ENCODE measurements at regions not wholly inside any gene's neighbourhood (a gene's known extent, or its start where the extent isn't known, plus 50 kb on each side); places are given as distances from the start of the nearest gene placed in this dataset.
A peak's percentile ranks its signal among the peaks of the same experiment; 100 is the strongest.

GRCh38 chr3:3629911-3630310 is 169.3 kb upstream of the LRRN1 start:
- DNase-seq (ENCODE audit: low spot score) = no peak

DNA sequence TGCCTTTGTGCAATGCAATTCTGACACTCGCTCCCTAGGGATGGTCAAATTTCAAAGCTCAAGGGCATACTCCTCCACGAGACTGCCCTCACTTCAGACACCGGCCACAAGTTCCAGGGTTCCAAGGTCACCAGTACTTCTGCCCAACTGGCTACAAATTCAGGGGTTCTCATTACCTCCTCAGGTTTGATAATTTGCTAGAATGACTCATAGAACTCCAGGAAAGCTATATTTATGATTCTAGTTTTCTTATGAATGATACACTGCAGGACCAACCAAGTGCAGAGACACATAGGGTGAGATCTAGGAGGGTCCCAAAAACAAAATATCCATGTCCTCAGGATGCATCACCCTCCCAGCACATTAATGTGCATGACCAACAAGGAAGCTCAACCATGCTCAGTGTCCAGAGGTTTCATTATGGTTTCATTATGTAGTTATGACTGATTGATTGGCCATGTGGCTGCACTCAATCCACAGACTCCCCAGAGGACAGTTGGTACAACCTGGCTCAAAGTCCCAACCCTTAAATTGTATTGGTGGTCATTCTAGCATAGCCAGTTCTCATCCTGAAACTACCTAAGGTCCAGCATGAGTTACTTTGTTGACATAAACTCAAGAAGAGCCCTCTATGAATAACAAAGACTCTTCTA is 170.4 kb upstream of the LRRN1 start:
- DNase-seq (ENCODE audit: low spot score) = no peak

- DNase-seq (ENCODE audit: low spot score) = no peak
These were observed 172.1 kb upstream of the LRRN1 start for GRCh38 chr3:3627114-3627513.

DNA sequence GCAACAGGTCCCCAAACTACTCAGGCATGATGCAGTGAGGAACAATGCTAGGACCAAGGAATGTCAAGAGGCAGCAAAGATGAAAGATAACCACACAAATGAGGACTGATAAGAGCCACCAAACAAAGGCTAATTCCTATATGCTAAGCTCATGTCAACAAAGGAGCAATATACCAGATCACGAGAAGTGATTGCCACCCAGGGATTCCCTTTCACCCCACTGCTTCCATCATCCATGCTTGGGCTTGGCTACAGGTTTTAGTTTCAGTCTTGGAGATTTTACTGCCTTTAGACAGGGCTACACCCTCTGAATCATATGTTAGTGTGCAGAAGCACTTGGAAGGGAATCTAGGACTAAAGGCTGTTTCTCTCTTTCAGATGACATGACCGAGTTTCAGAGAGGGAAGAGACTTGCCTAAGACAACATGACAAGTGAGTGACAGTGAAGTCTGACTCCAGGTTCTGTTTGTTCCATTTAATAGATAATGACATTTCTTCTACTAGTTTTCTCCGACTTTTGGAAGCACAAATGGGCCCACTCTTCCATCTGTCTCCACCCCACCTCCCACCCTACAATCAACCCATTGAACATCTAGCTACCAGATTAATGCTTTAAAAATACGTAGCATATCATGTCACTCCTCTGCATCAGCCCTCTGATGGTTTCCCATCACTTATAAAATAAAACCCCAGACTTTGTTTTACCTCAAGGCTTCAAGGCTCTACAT is 173.5 kb upstream of the LRRN1 start:
- DNase-seq (ENCODE audit: low spot score) = no peak

- no peak for DNase-seq (ENCODE audit: low spot score)
These were observed 179.4 kb upstream of the LRRN1 start for GRCh38 chr3:3619815-3620214.

DNA sequence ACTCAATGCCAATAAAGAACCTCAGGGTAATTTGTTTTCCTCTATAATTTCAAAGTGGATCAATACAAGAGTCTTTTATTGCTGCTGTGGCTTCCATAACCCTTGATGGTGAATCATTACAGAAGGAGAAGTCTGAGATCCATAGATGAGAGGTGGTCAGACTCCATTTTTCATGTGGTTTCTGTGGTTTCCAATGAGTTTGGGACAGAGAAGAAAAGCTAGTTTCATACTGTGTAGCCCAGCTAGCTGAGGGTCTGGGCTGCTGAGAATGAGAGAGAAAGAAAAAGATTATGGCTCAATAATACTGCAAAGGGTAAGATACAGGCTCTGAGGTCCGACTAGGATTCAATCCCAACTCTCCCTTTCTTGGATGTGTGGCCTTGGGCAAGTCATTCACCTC is 180.6 kb upstream of the LRRN1 start:
- DNase-seq (ENCODE audit: low spot score) = no peak

DNA sequence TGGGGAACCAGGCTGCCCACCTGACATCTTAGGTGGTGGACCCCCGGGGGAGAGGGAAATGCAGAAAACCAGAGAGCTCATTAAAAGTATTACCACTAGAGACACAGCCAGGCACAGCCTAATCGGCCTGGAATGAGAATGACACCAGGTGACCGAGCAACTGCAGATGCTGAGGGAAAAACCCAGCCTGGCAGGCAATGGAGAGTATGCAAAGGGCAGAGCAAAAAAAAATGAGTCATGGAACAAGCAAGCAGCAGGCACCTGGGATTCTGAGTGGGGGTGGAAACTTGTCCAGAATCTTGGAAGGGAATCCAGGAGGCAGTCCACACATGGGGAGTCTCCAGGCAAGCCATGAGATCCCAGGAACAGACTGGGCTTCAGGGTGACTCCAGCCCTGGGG is 183.7 kb upstream of the LRRN1 start:
- DNase-seq (ENCODE audit: low spot score) = no peak

GRCh38 chr3:3610581-3611298 is 188.5 kb upstream of the LRRN1 start:
- no peak for DNase-seq (ENCODE audit: low spot score)

GRCh38 chr3:3606321-3606720 is 192.9 kb upstream of the LRRN1 start:
- DNase-seq (ENCODE audit: low spot score) = no peak

- DNase-seq (ENCODE audit: low spot score) = no peak
These were observed 194.0 kb upstream of the LRRN1 start for GRCh38 chr3:3605226-3605625.

GRCh38 chr3:3603351-3603750 is 195.9 kb upstream of the LRRN1 start:
- DNase-seq (ENCODE audit: low spot score) = peak; percentile 5

DNA sequence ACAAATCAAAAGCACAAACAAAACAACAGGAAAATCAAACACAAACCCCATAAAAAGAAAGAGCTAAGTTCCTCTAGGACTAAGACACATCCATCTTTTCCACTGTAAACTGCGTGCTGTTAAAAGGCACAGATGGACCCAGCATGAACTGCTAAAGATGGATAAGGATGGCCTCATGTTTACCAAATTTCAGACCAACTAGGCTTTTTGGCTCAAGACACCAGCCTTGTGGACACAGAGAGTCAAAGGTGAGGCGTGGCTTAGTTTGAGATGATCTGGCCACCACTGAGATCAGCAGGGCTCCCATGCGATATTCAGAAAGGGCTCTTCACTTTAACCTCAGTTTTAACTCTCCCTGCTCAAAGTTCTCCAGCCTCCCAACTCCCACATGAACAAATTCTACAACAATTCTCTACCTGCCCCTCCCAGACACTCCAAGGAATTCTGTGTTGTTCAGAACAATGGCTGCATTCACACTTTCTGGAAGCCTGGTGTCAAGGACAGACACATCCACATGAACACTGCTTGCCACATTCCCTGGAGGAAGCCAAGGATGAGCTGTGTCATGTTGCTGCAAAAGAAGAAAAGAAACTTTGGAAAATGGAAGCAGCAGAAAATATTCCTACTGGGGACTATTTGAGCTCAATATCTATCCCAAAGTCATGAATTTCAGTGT is 198.4 kb upstream of the LRRN1 start:
- no peak for DNase-seq (ENCODE audit: low spot score)

GRCh38 chr3:3599016-3599415 is 200.2 kb upstream of the LRRN1 start:
- no peak for DNase-seq (ENCODE audit: low spot score)

GRCh38 chr3:3594986-3595385 is 204.2 kb upstream of the LRRN1 start:
- no peak for DNase-seq (ENCODE audit: low spot score)

DNA sequence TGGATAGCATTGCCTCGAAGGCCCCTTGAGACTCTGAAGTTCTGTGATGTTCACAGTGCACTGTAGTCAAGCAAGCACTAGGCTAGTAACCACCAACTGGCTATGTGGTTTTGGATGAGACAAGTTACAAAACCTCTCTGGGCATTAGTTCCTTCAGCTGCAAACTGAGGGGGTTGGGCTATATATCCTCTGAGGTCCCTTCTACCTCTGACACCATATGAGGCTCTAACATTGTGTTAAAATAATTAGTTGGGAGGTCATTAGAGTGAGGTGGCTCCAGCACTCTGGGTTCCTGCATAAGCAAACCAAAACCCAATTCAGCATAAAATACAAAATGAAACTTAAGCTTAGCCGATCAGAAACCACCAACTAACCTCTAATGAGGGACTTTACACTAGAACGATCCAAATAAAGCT is 209.5 kb upstream of the LRRN1 start:
- DNase-seq (ENCODE audit: low spot score) = no peak

GRCh38 chr3:3587647-3587972 is 211.6 kb upstream of the LRRN1 start:
- DNase-seq (ENCODE audit: low spot score) = no peak

DNA sequence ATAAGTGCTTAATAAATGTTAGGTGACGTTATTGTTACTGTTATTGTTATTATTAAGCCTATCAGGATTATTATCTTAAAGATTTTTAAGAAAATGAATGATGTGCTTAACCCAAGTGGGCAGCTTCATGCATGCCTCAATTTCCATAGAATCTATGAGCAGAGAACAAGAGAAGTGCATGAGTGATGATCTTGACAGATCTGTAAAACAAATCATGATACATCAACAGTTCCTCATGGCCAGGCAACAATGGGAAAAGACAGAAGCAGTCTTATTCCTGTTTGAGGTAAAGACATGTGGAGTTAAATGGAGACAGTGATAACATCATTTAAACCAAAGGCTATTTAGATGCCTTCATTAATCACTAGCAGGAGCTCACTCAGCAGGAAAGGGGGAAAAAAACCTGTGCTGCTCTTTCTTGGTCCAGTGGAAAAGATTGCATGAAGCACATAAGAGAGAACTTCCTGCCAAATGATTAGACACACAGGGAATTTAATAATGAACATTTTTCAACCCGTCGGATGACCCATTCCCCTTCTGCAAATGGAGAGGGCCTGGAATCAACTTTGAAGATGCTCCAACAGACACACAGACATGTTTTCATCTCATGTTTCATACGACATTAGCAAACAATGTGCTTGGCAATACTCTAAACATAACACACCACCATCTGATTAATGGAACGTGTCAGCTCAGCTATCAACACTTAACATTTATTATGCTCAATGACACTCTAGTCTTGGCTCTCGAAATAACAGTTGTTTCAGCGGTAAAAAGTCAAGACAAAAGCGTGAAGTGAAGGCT is 212.2 kb upstream of the LRRN1 start:
- no peak for DNase-seq (ENCODE audit: low spot score)

- DNase-seq (ENCODE audit: low spot score) = no peak
These were observed 212.9 kb upstream of the LRRN1 start for GRCh38 chr3:3586336-3586735.

DNA sequence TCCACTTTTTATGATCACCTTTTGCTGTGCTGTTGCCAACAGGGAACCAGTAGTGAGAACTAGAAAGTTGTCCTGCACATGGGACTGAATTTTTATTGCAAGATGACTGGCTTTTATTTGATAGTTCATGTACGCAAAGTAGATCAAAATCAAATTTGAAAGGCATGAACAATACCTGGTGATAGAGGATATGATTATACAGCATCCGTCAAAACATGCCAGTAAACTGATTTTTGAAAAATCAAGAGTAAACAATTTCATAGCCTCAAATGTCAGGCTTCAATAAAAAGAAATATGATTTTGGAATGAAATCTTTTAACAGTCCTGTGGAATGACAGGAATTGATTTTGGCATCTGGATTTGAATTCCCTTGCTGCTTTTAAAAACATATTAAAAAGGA is 219.6 kb upstream of the LRRN1 start:
- DNase-seq (ENCODE audit: low spot score) = no peak

GRCh38 chr3:3578718-3579117 is 220.5 kb upstream of the LRRN1 start:
- DNase-seq (ENCODE audit: low spot score) = no peak

- no peak for DNase-seq (ENCODE audit: low spot score)
These were observed 221.4 kb upstream of the LRRN1 start for GRCh38 chr3:3577823-3578222.

DNA sequence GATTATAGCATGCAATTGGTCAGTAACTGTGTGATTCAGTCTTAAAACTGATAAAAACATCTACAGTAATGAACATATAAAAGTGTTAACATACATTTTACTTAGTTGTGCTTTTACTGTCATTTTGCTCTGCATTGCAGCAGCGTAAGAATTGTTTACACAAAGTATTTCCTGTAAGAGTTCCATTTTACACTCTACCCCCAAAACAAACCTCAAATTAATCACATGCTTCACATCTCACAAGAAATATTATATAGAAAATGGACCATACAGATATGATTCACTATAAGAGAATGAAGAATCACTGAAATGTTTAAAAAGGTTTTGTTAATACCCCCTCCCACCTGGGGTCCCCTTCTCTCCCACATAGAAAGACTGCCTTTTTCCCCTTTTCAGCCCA is 225.9 kb upstream of the LRRN1 start:
- no peak for DNase-seq (ENCODE audit: low spot score)
